ENCODE measurements at regions not wholly inside any gene's neighbourhood (a gene's known extent, or its start where the extent isn't known, plus 50 kb on each side); places are given as distances from the start of the nearest gene placed in this dataset.

DNA sequence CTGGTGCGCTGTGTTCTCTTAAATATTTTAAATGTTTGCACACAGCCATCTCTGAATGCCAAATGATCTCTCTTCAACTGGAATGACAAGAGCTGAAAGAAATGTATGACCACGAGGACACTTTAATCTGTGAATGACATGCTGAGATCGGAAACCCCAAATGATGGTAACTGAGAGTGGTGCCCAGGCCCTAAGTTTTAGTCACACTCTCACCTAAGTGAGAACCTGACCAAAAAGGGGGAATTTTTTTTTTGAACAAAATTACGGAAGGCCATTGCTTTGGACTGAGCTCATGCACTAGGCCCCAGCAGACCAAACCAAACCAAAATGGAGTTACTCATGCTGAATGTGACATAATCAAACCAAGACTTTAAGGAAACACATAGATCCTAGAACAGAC is 167.1 kb upstream of the TUT7 start:
- TF ChIP-seq, protein P1, sequence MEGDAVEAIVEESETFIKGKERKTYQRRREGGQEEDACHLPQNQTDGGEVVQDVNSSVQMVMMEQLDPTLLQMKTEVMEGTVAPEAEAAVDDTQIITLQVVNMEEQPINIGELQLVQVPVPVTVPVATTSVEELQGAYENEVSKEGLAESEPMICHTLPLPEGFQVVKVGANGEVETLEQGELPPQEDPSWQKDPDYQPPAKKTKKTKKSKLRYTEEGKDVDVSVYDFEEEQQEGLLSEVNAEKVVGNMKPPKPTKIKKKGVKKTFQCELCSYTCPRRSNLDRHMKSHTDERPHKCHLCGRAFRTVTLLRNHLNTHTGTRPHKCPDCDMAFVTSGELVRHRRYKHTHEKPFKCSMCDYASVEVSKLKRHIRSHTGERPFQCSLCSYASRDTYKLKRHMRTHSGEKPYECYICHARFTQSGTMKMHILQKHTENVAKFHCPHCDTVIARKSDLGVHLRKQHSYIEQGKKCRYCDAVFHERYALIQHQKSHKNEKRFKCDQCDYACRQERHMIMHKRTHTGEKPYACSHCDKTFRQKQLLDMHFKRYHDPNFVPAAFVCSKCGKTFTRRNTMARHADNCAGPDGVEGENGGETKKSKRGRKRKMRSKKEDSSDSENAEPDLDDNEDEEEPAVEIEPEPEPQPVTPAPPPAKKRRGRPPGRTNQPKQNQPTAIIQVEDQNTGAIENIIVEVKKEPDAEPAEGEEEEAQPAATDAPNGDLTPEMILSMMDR (IDR thresholded peaks at IDR 0.05; ENCODE audit: low read length): no peak
- TF ChIP-seq EZH2 (IDR thresholded peaks at IDR 0.05; ENCODE audit: borderline replicate concordance, low read length): no peak

All from OCI-LY1 (cell line).